ENCODE measurements at regions not wholly inside any gene's neighbourhood (a gene's known extent, or its start where the extent isn't known, plus 50 kb on each side); places are given as distances from the start of the nearest gene placed in this dataset.
"Not testable (repeated sequence)": the region's sequence is repeated elsewhere in the genome, so short reads cannot be mapped to it uniquely, and the experiment has no call there.

GRCh38 chr14:89564286-89564957, 147.4 kb upstream of the FOXN3 start:
- no peak for DNase-seq (ENCODE audit: extremely low read depth, low read depth)
- TF ChIP-seq CTCF (IDR thresholded peaks at IDR 0.05; ENCODE audit: low read depth, low read length) = no peak

DNA sequence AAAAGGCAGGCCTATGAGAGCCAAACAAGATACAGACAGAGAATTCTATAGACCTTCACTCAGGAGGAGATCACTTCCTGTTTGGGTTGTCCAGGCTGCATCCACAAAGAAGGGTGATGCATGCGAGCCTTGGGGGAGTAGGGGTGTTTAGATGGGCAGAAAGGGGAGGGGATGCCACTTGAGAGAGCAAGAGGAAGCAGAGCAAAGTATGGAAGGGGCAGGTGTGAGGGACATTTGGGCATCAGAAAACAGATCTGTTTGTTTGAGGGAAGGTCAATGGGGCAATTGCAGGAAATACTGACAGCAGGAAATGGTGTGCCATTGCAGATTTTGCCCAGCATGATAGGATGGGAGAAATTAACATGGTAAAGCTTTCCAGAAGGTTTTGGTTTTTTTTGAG, 146.4 kb upstream of the FOXN3 start:
- no peak for TF ChIP-seq CTCF (IDR thresholded peaks at IDR 0.05; ENCODE audit: low read depth, low read length)
- no peak for DNase-seq (ENCODE audit: extremely low read depth, low read depth)

DNA sequence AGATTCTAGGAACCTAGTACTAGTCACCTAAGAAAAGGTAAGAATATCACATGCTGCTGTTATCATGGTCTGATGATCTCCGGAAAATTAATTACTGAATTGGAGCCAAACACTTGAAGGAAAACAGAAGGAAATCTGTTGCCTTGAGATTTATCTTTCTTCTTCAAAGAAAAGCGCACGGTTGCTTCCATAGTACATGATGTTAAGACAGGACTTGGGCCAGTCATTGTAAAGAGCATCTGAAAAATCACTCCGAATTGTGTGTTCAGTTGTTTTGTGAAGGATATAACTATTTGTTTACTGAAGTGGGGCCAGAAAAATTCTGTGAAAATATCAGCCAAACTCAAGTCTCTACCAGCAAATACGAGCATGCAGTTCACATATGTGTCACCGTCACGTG, 134.9 kb upstream of the FOXN3 start:
- TF ChIP-seq CTCF (IDR thresholded peaks at IDR 0.05; ENCODE audit: low read depth, low read length) = no peak
- no peak for DNase-seq (ENCODE audit: extremely low read depth, low read depth)

DNA sequence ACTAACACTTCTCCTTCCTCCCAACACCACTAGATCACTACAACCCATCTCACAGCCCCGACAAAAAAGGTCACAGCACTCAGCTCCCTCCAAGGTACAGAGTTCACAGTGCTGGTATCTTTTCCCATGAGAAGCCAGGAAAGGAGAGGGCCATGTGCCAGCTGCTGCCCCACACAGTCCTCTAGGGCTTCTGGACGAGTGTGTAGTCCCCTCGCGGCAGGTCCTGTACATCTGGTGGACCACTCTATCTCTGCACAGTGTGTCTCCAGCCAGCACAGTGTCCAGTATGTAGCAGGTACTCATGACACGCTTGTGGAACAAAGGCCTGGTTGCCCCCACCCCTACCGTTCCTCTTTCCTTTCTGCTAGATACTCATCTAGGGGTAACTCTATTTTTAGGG, 134.4 kb upstream of the FOXN3 start:
- no peak for DNase-seq (ENCODE audit: extremely low read depth, low read depth)
- TF ChIP-seq CTCF (IDR thresholded peaks at IDR 0.05; ENCODE audit: low read depth, low read length) = no peak

DNA sequence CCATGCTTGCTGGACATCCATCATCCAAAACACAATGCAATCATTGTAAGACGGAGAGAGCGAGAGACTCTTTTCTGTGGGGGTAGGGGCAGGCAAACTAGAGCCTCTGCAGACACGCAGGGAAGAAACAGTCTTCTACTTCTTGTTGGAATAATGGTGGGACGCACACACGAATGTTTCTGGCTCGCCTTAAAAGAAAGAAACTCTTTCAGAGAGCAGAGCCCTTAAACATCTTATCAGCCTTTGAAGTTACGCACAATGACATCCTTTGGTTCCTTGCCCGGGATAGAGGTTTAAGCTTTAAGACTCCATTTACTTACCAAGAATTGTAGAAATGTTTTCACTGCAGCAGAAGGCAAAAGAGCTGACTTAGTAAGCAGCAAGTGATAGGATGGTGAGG, 133.8 kb upstream of the FOXN3 start:
- no peak for TF ChIP-seq CTCF (IDR thresholded peaks at IDR 0.05; ENCODE audit: low read depth, low read length)
- no peak for DNase-seq (ENCODE audit: extremely low read depth, low read depth)

DNA sequence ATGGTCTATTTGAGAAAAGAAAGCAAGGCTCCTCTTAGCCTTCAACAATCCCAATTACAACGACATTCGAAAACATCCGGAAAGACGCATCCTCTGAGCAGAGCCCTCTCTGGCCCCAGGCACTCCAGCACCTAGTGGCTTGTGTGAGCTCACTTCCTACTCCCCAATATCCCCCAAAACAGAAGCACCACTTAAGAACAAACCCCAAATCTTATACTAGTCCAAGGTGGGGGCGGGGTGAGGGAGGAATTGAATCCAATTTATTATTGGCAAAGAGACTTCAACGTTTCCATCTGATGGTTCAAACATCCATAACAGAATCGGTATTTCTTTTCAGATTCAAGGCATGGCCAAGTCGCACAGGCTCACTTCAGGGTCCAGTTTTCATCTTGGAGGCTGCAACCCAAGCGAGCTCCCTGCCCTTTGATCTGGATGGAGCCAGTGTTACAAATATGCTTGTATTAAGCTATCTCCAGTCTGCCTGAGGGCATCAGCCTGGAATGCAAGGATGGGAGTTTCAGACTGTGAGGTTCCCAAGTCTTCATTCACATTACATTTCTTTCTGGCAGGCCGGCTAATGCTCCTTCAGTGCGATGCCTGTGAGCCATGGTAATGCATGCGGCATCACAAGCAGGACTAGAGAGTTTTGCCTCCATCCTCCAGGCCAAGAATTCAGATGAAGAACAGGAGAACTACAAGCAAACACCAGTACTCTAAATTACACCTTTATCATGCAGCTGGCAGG, 132.5 kb upstream of the FOXN3 start:
- no peak for DNase-seq (ENCODE audit: extremely low read depth, low read depth)
- no peak for TF ChIP-seq CTCF (IDR thresholded peaks at IDR 0.05; ENCODE audit: low read depth, low read length)

DNA sequence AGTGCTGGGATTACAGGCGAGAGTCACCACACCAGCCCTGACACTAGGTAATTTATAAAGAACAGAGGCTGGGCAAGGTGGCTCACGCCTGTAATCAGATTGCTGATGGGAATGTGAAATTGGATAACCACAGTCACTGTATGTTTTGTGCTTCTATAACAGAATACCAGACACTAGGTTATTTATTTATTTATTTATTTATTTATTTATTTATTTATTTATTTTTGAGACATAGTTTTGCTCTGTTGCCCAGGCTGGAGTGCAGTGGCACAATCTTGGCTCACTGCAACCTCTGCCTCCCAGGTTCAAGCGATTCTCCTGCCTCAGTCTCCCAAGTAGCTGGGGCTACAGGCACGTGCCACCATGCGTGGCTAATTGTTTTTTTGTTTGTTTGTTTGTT, 130.0 kb upstream of the FOXN3 start:
- DNase-seq (ENCODE audit: extremely low read depth, low read depth) = not testable (repeated sequence)

Measured in AG09319 (cell line).